GM19438 (cell line): ENCODE measurements at regions not wholly inside any gene's neighbourhood (a gene's known extent, or its start where the extent isn't known, plus 50 kb on each side); places are given as distances from the start of the nearest gene placed in this dataset.
A peak's percentile ranks its signal among the peaks of the same experiment; 100 is the strongest.

ENCODE experiments used
- ATAC-seq: cut with Tn5 transposase; IDR thresholded peaks from one replicate; pipeline ENCODE4 v1.9.1; 2021; ENCODE audit warnings: low read depth; ENCODE audit not compliant: unreplicated experiment

DNA sequence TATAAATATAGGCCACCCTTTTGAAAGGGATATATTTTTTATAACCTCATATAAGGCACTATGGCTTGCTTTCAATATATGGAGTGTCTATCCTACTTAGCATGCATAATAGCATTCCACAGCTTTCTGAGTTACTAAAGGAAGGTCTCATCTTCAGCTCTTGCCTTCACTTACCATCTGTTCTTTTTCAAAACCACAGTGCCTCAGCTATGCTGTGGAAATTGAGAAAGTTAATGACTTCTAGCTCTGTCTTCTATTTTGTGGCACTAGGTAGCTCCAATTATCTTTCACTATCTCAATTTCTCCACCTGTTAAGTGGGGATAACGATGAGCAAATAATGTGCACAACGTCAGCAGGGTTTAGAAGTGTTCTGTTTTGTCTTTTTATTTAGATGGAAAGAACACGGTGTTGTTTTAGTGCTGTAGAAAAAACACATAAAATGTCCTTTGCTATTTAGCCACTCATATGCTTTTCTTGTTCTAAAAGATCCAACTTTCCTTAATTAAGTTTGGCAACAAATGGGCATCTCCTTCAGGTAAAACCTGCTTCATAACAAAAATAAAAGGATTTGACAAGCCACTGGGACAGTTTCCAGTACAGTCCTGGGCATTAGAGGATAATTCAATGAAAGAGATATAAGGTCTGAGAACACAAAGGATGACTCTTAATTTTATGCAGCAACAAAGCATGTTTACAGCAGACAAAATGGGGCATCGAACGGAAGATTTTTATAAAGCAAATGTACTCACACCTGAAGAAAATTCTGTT lies 462.0 kb upstream of the SYT1 start:
- ATAC-seq, result no peak

DNA sequence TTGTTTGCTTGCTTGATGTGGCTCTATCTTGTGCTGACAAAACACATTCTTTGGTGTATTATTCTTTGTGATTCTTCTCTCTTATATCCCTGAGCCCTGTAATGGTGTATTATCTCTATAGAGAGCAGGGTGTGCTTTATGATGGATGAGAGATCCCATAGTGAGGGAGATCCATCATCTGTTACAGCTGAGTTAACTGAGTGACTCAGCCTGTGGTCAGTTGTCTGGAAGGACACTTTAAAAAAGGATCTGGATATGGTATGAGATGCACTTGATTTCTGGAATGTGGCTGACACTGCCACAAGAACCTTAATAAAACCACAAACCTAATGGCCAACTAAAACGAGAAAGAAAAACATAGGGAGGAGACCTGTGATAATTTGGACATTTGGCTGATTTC lies 461.4 kb upstream of the SYT1 start:
- no peak for ATAC-seq

DNA sequence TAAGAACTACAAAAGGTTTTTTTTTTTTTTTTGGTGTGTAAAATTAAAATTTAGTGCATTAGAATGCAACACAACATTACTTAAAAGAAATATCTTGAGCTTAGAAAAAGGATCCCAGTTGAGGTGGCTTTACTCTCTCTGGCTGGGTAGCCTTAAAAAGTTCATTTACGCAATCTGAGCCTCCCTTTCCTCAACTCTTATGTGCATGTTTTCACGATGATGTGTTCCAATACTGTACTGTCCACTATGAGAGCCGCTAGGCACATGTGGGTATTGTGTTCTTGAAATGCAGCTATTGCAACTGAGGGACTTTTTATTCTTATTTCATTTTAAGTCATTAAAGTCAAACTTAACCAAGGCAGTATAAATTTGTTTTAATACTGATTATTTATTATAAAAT lies 460.9 kb upstream of the SYT1 start:
- ATAC-seq, result no peak

DNA sequence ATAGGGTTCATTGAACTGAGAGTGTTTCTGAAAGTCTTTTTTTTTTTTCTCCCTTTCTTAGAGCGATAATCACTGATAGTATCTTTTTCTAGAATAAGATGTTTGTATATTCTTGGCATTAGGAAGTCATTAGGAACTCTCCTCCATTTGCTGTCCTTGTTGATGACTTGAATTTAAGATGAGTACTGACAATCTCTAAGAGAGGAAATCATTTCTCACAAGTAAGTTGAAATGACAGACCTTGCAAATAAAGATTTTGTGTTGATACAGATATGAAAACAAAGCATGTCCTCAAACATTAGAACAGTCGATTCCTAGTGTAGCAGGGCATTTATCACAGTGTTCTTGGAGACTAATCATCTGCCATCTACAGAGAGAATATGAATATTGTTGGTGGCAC lies 458.4 kb upstream of the SYT1 start:
- ATAC-seq, result no peak

DNA sequence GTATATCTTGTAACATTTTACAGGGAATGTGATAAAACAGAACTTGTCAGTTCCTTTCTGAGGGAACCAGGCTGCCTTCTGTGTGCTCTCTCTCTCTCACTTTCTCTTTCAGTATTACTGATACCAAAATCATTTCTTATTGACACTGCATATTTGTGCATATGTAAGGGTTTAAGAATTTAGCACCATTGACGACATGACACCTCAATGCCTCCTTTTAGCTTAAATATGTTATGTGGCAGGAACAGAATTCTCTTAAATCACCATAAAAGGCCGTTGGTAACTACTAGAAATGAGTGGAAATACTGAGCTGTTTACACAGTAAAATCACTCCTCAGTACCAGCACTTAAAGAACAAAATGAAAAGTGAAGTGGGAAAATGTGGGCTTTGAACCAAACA lies 457.7 kb upstream of the SYT1 start:
- ATAC-seq, result peak; percentile 95

DNA sequence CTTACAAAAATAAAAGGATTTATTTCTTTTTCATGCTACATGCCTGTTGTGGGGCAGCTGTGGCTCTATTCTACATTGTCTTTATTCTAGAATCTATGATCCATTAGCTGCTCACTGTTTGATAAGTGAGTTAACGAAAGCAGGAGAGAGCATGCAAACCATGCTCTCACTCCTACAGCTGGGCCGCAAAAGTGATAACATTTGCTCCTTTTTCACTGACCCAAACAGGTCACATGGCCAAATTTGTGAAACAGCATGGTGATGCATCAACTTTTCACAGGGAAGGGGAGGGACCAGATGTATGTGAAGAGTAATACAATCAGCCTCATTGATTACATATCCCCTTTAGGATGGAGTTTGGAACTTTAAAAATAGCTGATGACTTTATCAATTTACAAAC lies 456.9 kb upstream of the SYT1 start:
- no peak for ATAC-seq

DNA sequence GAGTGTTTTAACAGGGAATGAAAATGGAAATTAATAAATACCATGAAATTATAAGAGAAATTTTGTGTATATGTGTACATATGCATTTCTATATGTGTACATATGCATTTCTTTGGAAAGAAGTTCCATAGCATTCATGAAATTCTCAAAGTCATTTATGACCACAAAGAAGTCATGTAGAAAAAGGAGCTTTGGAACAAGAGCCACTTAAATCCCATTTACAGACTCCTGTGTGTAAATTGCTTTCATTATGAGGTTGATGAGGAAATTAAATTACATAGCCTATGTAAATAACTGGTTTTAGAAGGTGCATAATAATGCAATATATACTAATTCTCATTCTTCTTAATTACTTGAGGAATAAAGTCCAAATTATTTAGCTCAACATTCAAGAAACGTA lies 450.5 kb upstream of the SYT1 start:
- no peak for ATAC-seq

DNA sequence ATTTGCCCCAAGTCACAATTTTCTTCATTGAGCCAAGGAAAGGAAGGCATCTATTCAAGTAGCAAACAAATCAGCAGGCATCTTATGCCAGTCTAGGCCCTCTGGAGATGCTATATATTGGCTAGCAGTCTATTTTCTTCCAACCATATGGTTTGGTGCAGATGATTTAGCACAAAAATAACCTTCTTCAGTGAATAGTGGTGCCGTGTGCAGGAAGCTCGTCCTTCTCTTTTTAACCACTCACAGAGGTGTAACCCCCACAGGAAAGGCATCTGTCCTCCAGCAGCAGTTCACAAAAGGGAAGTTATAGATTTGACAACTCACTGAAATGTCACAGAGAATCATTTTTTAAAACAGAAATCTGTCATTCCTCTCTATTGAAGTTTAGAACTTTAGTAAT lies 445.7 kb upstream of the SYT1 start:
- ATAC-seq, result no peak

DNA sequence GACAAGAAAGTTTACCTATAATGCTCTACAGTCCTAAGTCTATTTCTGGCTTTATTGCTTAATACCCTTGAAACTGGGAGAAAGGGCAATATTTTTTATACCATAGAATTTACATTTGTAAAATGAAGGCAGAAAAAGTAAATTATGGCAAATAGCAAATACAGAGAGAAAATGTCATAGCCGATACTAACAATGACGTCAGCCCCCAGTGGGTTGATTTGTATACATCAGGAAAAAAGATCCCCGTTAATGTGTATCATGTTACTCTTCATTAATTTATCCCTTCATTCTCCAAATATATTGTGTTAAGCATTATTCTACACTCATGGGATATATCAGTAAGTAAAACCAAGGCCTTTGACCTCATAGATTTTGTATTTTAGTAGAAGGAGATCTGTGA lies 445.1 kb upstream of the SYT1 start:
- ATAC-seq, result no peak

DNA sequence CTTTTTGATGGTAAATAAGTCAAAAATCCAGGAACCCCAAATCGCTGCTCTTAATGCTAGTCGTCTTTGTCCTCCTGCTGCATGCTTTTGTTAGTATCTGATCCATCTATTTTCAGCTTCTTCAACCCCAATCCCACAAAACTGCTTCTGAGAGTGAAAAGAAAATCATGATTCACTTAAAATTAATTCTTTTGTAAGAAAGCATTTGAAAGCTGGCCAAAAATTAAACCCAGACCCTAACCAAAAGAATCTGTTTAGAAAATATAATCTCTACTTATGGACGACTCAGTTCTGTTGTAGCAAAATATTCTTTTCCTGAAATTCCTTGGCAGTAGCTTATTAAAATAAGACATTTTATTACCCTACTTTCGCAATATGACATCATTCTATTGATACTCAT lies 443.6 kb upstream of the SYT1 start:
- ATAC-seq, result no peak

DNA sequence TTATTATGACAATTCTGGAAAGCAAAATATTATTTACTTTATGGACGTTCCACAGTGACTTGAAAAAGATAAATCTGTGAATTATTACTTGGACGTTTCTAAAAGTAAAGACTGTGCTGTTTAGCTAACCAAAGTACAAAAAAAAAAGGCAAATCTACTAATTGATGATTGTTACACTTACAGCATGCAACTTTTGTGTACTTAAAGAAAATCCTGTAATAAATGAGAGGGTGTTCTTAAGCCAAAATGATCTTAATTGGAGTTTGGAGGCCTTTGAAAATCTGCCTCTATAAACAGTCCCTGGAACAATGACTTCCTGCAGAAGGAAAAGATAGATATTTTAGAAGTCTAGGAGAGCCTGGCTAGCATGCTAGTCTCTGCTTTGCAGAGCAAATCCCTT lies 434.0 kb upstream of the SYT1 start:
- no peak for ATAC-seq

DNA sequence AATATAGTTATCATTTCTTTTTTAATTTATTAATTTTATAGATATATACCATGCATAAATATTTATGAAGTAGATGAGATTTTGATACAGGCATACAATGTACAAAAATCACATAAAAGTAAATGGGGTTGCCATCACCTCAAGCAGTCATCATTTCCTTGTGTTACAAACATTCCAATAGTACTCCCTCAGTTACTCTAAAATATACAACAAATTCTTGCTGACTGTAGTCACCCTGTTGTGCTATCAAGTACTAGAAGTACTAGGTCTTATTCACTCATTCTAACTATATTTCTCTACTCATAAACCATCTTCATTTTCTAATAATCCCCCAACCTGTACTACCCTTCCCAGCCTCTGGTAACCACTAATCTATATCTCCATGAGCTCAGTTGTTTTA lies 432.6 kb upstream of the SYT1 start:
- no peak for ATAC-seq

DNA sequence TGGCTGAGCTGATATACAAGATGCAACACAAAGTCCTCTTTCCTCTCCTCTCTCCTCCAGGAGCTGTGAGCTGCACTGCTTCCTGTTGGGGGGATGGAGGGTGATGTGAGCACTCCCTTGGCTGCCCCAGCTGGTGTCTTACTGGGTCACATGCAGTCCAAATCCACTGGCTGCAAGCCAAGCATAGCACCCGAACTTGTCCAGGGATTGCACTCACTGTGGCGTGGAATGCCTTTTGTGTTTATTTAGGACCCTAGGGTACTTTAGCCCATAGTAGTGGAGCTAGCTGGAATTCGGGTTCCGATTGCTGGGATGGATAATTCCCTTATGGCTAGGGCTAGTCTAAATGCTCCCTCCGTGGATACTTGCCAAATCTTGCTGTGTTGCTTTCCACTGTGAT lies 424.9 kb upstream of the SYT1 start:
- no peak for ATAC-seq

DNA sequence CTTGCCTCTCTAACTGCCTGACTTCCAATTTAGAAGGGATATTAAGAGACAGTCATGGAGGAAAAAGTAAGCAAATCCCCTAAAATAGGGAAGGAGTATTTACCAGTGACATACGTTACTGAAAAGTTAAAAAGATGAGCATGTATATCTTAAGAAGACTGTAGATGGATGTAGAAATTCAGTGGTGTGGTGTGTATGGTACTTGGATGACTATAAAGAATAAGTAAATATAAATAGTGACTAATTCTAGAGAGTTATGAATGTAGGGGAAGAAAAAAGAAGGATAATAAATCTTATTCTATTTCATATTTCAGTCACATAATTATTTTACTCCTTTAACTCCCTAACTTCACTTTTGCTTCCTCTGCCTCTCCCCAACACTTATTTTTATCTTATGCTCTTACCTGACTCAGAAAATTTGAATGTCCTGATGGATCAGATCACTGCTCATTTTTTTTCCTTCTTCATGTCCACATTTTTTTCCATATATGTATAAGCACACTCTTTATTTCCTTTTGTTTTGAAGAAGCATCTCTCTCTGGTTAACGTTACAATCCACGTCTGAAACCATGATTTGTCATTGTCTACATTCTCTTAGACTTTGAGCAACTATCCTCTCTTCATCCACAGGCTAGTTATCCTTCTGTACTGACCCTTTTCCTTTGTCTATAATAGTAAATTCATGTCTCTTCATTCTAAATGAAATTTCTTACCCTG lies 422.7 kb upstream of the SYT1 start:
- no peak for ATAC-seq

DNA sequence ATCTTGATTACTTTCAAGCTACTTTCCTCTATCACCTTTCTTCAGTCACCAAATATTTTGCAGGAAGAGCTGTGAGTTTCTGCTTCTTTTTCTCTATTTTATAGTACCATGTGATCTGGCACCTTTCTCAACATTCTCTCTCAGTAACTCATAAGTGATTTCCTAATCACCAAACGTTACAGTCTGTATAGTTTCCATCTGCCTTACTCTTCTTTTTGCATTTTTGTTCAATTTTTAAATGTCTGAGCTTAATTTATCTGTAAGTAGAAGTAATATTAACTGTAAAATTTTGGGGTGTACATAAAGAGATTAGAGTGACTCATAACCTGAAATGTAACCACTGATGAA lies 422.1 kb upstream of the SYT1 start:
- no peak for ATAC-seq

DNA sequence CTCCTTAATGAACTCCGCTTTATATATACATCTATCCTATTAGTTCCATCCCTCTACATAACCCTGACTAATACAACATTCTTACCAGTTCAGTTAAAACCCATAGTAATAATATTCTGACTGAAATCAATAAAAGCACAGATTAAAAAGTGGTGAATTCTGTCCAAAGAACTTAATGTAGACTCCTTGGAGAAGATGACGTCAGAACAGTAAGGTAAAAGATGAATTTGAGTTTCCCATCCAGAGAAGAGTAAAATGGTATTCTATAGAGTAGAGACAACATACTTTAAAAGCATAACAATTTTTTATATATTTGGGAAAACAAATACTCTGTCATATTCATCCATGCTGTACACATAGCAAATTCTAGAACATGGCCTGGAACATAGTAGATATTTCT lies 418.0 kb upstream of the SYT1 start:
- no peak for ATAC-seq

DNA sequence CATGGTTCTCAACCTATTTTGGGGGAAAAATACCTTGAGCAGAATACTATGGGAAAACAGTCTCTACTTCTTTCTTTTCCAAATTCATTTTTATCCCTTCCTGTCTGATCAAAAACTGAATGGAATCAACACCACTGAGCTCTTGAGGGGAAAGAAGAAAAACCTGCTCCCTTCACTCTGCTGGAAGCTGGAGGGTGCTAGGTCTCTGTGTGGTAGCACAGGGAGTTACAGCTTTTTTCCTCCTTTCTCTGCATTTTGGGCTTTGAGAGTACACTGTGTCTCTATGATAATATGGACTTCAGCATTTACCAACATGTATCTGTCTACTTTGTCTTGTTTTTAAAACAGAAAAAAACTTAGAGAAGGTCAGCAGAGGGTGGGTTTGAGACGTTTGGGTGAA lies 417.2 kb upstream of the SYT1 start:
- ATAC-seq, result no peak

DNA sequence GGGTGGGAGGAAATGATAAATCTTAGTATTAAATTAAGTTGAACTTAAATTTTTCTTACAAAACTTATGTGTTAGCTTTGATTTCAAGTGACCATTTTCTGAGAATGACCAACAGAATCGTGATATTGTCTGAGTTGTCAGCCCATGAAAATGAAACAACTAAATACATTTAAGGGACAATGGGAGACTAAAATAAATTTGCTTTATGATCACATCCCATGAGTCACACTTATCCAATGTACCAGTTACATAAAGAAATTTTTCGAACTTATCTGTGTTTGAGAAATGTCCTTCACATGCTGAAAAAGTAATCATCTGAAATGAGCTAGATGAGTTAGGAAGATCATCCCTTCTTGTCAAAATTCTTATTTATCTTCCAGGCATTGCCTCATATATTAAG lies 415.9 kb upstream of the SYT1 start:
- ATAC-seq, result no peak

DNA sequence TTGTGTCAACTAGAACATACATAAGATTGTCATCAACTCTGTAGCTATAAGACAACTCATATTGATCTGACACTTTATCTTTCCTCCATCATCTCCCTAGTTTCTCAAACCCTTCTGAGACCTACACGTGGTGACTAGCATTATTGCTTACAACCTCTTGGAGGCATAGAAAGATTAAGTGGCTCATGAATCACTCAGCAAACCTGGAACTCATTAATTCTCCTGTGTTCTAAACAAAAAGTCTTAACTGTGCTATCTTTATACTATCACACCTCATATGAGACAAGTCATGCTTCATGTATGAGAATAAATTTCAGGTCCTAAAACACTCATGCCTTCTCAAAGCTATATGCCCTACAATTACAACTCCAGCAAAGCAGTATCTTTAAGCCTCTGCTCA lies 408.6 kb upstream of the SYT1 start:
- ATAC-seq, result no peak

DNA sequence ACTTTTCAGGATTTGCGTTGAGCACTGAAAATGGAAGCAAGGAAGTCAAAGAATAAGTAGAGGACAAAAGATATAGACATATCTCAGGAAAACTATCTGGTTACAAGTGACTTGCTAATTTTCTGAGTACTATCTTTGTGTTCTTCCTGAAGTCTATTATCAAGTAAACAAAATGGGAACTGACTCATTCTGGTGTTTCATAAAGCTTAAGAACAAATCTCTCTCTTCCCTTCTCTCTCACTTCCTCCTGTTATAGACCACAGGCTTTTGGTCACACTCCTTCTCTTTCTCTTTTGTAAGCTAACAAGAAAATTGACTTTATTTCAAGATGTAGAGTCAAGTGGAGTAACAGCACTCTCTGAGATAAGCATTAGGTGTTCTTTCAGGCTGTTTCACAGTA lies 406.6 kb upstream of the SYT1 start:
- peak; percentile 100 for ATAC-seq

DNA sequence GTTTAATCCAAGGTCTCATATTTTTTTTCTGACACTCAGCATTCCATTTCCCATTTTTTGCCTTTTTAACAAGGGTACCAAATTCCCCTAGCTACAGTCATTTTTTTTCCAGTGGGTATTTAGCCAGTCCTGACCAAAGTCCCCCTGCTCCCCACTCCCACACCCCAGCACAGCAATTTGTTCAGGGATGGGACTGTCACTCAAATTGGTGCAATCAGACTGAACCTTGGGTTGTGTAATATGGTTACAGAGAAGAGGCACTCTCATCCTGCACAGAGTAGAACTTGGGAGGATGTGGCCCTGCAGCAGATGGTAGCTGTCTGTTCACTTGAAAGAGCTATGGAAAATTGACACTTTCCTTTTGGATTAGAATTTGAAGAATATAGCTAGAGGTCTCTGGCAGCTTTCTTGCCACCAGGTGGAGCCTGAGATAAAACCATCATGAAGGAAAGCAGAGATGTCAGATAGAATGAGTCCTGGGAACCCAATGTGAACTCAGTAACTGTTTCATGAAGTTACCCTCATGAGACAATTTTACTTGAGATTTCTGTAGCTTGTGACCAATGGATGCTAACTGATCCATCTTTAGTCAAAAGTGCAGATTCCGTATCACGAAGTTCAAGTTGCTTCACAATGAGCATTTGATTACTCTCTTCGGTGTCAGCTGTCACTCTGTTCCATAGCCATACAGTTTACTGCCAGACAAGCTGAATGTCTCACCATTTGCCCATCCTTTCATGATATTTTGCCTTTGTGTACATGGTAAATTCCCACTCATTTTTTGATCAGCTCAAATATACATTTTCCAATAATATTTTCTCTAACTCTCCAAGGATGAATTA lies 394.0 kb upstream of the SYT1 start:
- ATAC-seq, result no peak

DNA sequence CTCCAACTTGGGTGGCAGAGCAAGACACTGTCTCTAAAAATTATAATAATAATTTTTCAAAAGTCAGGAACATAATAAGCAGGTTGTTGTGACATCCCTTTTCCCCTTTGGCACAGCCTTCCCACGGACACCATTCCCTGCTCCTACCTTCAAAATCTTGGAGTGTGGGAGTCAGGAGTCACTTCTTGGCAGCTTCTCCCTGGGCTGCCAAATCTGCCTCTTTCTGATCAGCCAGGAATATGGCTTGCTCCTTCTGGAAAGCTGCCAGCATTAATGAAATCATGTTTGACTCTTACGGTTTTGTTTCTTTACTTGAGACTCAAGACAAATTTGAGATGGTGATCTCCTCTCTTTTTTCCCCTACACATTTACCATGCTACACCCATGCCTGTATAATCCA lies 391.4 kb upstream of the SYT1 start:
- no peak for ATAC-seq
